ENCODE measurements at regions not wholly inside any gene's neighbourhood (a gene's known extent, or its start where the extent isn't known, plus 50 kb on each side); places are given as distances from the start of the nearest gene placed in this dataset.

GRCh38 chr4:111864066-111864465 lies 281.2 kb upstream of the FAM241A start:
- TF ChIP-seq, protein P1, sequence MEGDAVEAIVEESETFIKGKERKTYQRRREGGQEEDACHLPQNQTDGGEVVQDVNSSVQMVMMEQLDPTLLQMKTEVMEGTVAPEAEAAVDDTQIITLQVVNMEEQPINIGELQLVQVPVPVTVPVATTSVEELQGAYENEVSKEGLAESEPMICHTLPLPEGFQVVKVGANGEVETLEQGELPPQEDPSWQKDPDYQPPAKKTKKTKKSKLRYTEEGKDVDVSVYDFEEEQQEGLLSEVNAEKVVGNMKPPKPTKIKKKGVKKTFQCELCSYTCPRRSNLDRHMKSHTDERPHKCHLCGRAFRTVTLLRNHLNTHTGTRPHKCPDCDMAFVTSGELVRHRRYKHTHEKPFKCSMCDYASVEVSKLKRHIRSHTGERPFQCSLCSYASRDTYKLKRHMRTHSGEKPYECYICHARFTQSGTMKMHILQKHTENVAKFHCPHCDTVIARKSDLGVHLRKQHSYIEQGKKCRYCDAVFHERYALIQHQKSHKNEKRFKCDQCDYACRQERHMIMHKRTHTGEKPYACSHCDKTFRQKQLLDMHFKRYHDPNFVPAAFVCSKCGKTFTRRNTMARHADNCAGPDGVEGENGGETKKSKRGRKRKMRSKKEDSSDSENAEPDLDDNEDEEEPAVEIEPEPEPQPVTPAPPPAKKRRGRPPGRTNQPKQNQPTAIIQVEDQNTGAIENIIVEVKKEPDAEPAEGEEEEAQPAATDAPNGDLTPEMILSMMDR (IDR thresholded peaks at IDR 0.05; ENCODE audit: low read length), result no peak
- no peak for TF ChIP-seq EZH2 (optimal IDR thresholded peaks at IDR 0.05; ENCODE audit: low read depth, low read length)

Measured in MM.1S (cell line).